ENCODE measurements at regions not wholly inside any gene's neighbourhood (a gene's known extent, or its start where the extent isn't known, plus 50 kb on each side); places are given as distances from the start of the nearest gene placed in this dataset.

GRCh38 chr7:4612939-4613841 is 68.9 kb upstream of the FOXK1 start:
- TF ChIP-seq CTCF (IDR thresholded peaks at IDR 0.05) (no peak), POLR2A (IDR thresholded peaks at IDR 0.05) (no peak)

All from esophagus squamous epithelium (tissue), 4 donors.